Esophagus squamous epithelium (tissue), 4 donors: ENCODE measurements at regions not wholly inside any gene's neighbourhood (a gene's known extent, or its start where the extent isn't known, plus 50 kb on each side); places are given as distances from the start of the nearest gene placed in this dataset.

ENCODE experiments used
- POLR2A ChIP-seq, 4 donors: fragments of 450-650 bp; IDR thresholded peaks; one replicate each; pipeline ENCODE4 v1.6.1; 2017; ENCODE audit warnings: antibody characterized with exemption in 4 of 4, mild to moderate bottlenecking in 4 of 4, moderate library complexity in 3 of 4
- TF ChIP-seq, protein P1 (sequence below), 6 experiments: fragments of 450-650 bp in 4 of 6; fragments of 200-600 bp in 2 of 6; sonication (generic) in 2 of 6; IDR thresholded peaks; one replicate each; pipeline ENCODE4 v1.5.1; 2016 to 2019; ENCODE audit warnings: antibody characterized with exemption in 6 of 6, mild to moderate bottlenecking in 4 of 6, moderate library complexity in 4 of 6

DNA sequence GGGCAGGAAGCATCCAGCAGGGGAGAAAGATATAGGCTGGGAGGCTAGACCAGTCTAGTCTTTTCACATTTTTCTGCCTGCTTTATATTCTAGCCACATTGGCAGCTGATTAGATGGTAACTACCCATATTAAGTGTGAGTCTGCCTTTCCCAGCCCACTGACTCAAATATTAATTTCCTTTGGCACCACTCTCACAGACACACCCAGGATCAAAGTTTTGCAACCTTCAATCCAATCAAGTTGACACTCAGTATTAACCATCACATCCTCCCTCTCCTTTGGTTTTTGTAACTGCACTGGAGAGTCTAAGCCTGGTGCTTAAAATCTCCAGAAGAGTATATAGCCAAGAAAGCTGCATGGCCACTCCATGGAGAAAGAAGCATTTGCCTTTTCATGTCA lies 560.4 kb downstream of the GRXCR1 start:
- TF ChIP-seq, protein P1, sequence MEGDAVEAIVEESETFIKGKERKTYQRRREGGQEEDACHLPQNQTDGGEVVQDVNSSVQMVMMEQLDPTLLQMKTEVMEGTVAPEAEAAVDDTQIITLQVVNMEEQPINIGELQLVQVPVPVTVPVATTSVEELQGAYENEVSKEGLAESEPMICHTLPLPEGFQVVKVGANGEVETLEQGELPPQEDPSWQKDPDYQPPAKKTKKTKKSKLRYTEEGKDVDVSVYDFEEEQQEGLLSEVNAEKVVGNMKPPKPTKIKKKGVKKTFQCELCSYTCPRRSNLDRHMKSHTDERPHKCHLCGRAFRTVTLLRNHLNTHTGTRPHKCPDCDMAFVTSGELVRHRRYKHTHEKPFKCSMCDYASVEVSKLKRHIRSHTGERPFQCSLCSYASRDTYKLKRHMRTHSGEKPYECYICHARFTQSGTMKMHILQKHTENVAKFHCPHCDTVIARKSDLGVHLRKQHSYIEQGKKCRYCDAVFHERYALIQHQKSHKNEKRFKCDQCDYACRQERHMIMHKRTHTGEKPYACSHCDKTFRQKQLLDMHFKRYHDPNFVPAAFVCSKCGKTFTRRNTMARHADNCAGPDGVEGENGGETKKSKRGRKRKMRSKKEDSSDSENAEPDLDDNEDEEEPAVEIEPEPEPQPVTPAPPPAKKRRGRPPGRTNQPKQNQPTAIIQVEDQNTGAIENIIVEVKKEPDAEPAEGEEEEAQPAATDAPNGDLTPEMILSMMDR (IDR thresholded peaks at IDR 0.05) = no peak
- no peak for TF ChIP-seq POLR2A (IDR thresholded peaks at IDR 0.05)
